HEK293 (cell line): ENCODE measurements at regions not wholly inside any gene's neighbourhood (a gene's known extent, or its start where the extent isn't known, plus 50 kb on each side); places are given as distances from the start of the nearest gene placed in this dataset.
A peak's percentile ranks its signal among the peaks of the same experiment; 100 is the strongest.

ENCODE experiments used
- CTCF ChIA-PET: fragments of 350-600 bp; formaldehyde crosslinking; extraction: SDS; loops from one replicate; lab custom pipeline; 2021; ENCODE audit warnings: antibody characterized with exemption; lab: Yijun Ruan, JAX
- POLR2A ChIA-PET: fragments of 300-600 bp; formaldehyde crosslinking; extraction: SDS; loops from one replicate; lab custom pipeline; 2020; ENCODE audit warnings: antibody characterized with exemption, inconsistent platforms; lab: Yijun Ruan, JAX
- H3K27ac ChIP-seq: fragments of 200-500 bp; sonication (Bioruptor generic); 2 replicates; pipeline ENCODE4 v1.5.1; 2014; ENCODE audit warnings: low read depth, low read length, control low read depth, inconsistent platforms; ENCODE audit errors: extremely low read depth
- H3K36me3 ChIP-seq, 2 experiments: fragments of 200-500 bp in 1 of 2; sonication (Bioruptor generic) in 1 of 2; 1 replicate in 1 of 2; 2 replicates in 1 of 2; pipeline ENCODE4 v1.5.1; 2014 to 2017; ENCODE audit warnings: inconsistent platforms in 2 of 2, low read length in 2 of 2; ENCODE audit not compliant: control insufficient read depth in 2 of 2, insufficient read depth in 1 of 2
- H3K4me1 ChIP-seq: fragments of 200-500 bp; sonication (Bioruptor generic); 2 replicates; pipeline ENCODE4 v1.5.1; 2014; ENCODE audit warnings: mild to moderate bottlenecking, low read length, inconsistent platforms; ENCODE audit not compliant: control insufficient read depth, insufficient read depth
- H3K4me3 ChIP-seq: 2 replicates; pipeline ENCODE4 v1.5.1; 2011; ENCODE audit warnings: low read depth, mild to moderate bottlenecking, control low read depth, low read length, moderate library complexity
- H3K9me3 ChIP-seq: fragments of 200-500 bp; sonication (Bioruptor generic); 2 replicates; pipeline ENCODE4 v1.5.1; 2014; ENCODE audit warnings: low read depth, low read length, inconsistent platforms; ENCODE audit not compliant: control insufficient read depth, insufficient read depth
- ATF2 ChIP-seq: fragments of 450-650 bp; formaldehyde crosslinking; IDR thresholded peaks from 2 replicates; pipeline ENCODE4 v1.5.1; 2016; ENCODE audit warnings: missing biosample characterization, missing genetic modification characterization, low read depth
- GLIS1 ChIP-seq: fragments of 450-650 bp; formaldehyde crosslinking; IDR thresholded peaks from 2 replicates; pipeline ENCODE4 v1.5.1; 2016; ENCODE audit warnings: missing biosample characterization, missing genetic modification characterization
- REPIN1 ChIP-seq: fragments of 450-650 bp; formaldehyde crosslinking; IDR thresholded peaks from 2 replicates; pipeline ENCODE4 v1.5.1; 2017; ENCODE audit warnings: missing biosample characterization, missing genetic modification characterization, low read depth
- YY1 ChIP-seq: fragments of 450-650 bp; formaldehyde crosslinking; IDR thresholded peaks from 2 replicates; pipeline ENCODE4 v1.5.1; 2018; ENCODE audit warnings: missing biosample characterization, missing genetic modification characterization
- ZBTB20 ChIP-seq: fragments of 450-650 bp; formaldehyde crosslinking; IDR thresholded peaks from 2 replicates; pipeline ENCODE4 v1.5.1; 2016; ENCODE audit warnings: missing biosample characterization, missing genetic modification characterization
- ZIC2 ChIP-seq: fragments of 450-650 bp; formaldehyde crosslinking; IDR thresholded peaks from 2 replicates; pipeline ENCODE4 v1.5.1; 2016; ENCODE audit warnings: missing biosample characterization, missing genetic modification characterization
- ZNF157 ChIP-seq: fragments of 450-650 bp; formaldehyde crosslinking; IDR thresholded peaks from 2 replicates; pipeline ENCODE4 v1.5.1; 2016; ENCODE audit warnings: missing biosample characterization, missing genetic modification characterization
- ZNF16 ChIP-seq: fragments of 450-650 bp; formaldehyde crosslinking; IDR thresholded peaks from 2 replicates; pipeline ENCODE4 v1.5.1; 2016; ENCODE audit warnings: low read depth, missing biosample characterization, missing genetic modification characterization
- ZNF335 ChIP-seq: fragments of 450-650 bp; formaldehyde crosslinking; conservative IDR thresholded peaks from 2 replicates; pipeline ENCODE4 v1.5.1; 2016; ENCODE audit warnings: missing biosample characterization, missing genetic modification characterization
- ZNF37A ChIP-seq: fragments of 450-650 bp; IDR thresholded peaks from 2 replicates; pipeline ENCODE4 v1.5.1; 2018; ENCODE audit warnings: missing biosample characterization, missing genetic modification characterization
- ZNF394 ChIP-seq: fragments of 450-650 bp; formaldehyde crosslinking; IDR thresholded peaks from 2 replicates; pipeline ENCODE4 v1.5.1; 2016; ENCODE audit warnings: missing biosample characterization, missing genetic modification characterization, mild to moderate bottlenecking, moderate library complexity, borderline replicate concordance
- ZNF529 ChIP-seq: fragments of 450-650 bp; formaldehyde crosslinking; IDR thresholded peaks from 2 replicates; pipeline ENCODE4 v1.5.1; 2017; ENCODE audit warnings: missing genetic modification characterization, missing biosample characterization; ENCODE audit not compliant: insufficient replicate concordance
- ZNF571 ChIP-seq: fragments of 450-650 bp; formaldehyde crosslinking; IDR thresholded peaks from 2 replicates; pipeline ENCODE4 v1.5.0; 2017; ENCODE audit warnings: missing biosample characterization, missing genetic modification characterization
- ZNF623 ChIP-seq: fragments of 450-650 bp; formaldehyde crosslinking; IDR thresholded peaks from 2 replicates; pipeline ENCODE4 v1.5.1; 2016; ENCODE audit warnings: missing biosample characterization, missing genetic modification characterization
- ZNF660 ChIP-seq: fragments of 450-650 bp; IDR thresholded peaks from 2 replicates; pipeline ENCODE4 v1.5.1; 2018; ENCODE audit warnings: missing biosample characterization, mild to moderate bottlenecking, missing genetic modification characterization
- ZNF664 ChIP-seq: fragments of 450-650 bp; formaldehyde crosslinking; IDR thresholded peaks from 2 replicates; pipeline ENCODE4 v1.5.1; 2016; ENCODE audit warnings: missing biosample characterization, missing genetic modification characterization
- ZNF701 ChIP-seq: fragments of 450-650 bp; formaldehyde crosslinking; IDR thresholded peaks from 2 replicates; pipeline ENCODE4 v1.5.1; 2016; ENCODE audit warnings: missing biosample characterization, missing genetic modification characterization
- ZNF76 ChIP-seq: fragments of 450-650 bp; formaldehyde crosslinking; IDR thresholded peaks from 2 replicates; pipeline ENCODE4; 2016; ENCODE audit warnings: low read depth, missing biosample characterization, missing genetic modification characterization, borderline replicate concordance
- ZNF776 ChIP-seq: fragments of 450-650 bp; formaldehyde crosslinking; IDR thresholded peaks from 2 replicates; pipeline ENCODE4 v1.5.0; 2017; ENCODE audit warnings: missing biosample characterization, missing genetic modification characterization, borderline replicate concordance
- ZNF777 ChIP-seq: fragments of 450-650 bp; formaldehyde crosslinking; IDR thresholded peaks from 2 replicates; pipeline ENCODE4 v1.5.1; 2017; ENCODE audit warnings: missing biosample characterization, missing genetic modification characterization, borderline replicate concordance
- ZNF791 ChIP-seq: fragments of 450-650 bp; formaldehyde crosslinking; IDR thresholded peaks from 2 replicates; pipeline ENCODE4 v1.5.1; 2016; ENCODE audit warnings: missing biosample characterization, missing genetic modification characterization
- TF ChIP-seq, protein P1 (sequence below): fragments of 450-650 bp; formaldehyde crosslinking; IDR thresholded peaks from 2 replicates; pipeline ENCODE4 v1.5.1; 2016; ENCODE audit warnings: missing biosample characterization, missing genetic modification characterization
- TF ChIP-seq, protein P2 (sequence below): IDR thresholded peaks from 2 replicates; pipeline ENCODE4 v1.6.1; 2011; ENCODE audit warnings: mild to moderate bottlenecking, low read depth, low read length, borderline replicate concordance
- TF ChIP-seq, protein P3 (sequence below): fragments of 450-650 bp; formaldehyde crosslinking; IDR thresholded peaks from 2 replicates; pipeline ENCODE4 v1.5.1; 2016; ENCODE audit warnings: missing biosample characterization, missing genetic modification characterization
- TF ChIP-seq, protein P4 (sequence below): fragments of 450-650 bp; formaldehyde crosslinking; IDR thresholded peaks from 2 replicates; pipeline ENCODE4; 2016; ENCODE audit warnings: missing biosample characterization, missing genetic modification characterization

DNA sequence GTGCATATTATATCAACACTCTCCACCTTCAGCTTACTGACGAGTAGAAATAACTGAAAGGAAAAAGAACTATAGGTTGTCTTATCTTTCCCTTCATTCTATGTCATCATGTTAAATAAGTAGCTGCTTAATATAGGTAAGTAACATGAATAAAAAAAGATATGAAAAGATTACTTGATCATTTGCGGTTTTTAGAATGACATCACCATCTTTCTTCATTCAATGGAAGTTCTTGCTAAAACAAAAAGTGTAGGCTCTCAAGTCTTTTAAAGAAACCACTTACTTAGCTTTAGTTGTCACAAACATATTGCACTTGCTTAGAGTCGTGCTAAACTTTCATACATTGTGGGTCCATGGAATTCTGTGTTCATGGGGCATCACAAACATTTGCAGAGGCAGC is 331.1 kb upstream of the DEPDC1 start:
- Histone ChIP-seq H3K4me3 (no peak overlapping the region), H3K36me3 (no peaks in the 10 kb centered on the region), H3K9me3 (no peaks in the 10 kb centered on the region; the same call in 1 of the 2 replicates), H3K27ac (no peak overlapping the region), H3K4me1 (no peaks in the 10 kb centered on the region)
- ChIA-PET CTCF (interaction anchor here (0.6 kb wide), 1 partner anchor 121 kb away, joined by 3 read pairs; no protein-coding TSS in a partner anchor), POLR2A (no interaction called here)
- TF ChIP-seq, protein P1, sequence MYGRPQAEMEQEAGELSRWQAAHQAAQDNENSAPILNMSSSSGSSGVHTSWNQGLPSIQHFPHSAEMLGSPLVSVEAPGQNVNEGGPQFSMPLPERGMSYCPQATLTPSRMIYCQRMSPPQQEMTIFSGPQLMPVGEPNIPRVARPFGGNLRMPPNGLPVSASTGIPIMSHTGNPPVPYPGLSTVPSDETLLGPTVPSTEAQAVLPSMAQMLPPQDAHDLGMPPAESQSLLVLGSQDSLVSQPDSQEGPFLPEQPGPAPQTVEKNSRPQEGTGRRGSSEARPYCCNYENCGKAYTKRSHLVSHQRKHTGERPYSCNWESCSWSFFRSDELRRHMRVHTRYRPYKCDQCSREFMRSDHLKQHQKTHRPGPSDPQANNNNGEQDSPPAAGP (tag by site-specific recombination): no peak
- TF ChIP-seq ZNF157 (no peak), ZNF660 (tag by site-specific recombination) (no peak), ZNF16 (no peak), ATF2 (tag by site-specific recombination) (peak; percentile 56; the same call in 1 of the 2 replicates)

- Histone ChIP-seq H3K9me3 (no peaks in the 10 kb centered on the region; the same call in 1 of the 2 replicates), H3K36me3 (no peaks in the 10 kb centered on the region), H3K4me1 (no peaks in the 10 kb centered on the region), H3K27ac (no peak overlapping the region), H3K4me3 (no peak overlapping the region)
- CTCF ChIA-PET: no interaction called here
- POLR2A ChIA-PET: no interaction called here
- no peak for TF ChIP-seq ZNF701 (tag by site-specific recombination)
- no peak for TF ChIP-seq ZNF623
- TF ChIP-seq ZNF37A (tag by site-specific recombination): no peak
- TF ChIP-seq, protein P2, sequence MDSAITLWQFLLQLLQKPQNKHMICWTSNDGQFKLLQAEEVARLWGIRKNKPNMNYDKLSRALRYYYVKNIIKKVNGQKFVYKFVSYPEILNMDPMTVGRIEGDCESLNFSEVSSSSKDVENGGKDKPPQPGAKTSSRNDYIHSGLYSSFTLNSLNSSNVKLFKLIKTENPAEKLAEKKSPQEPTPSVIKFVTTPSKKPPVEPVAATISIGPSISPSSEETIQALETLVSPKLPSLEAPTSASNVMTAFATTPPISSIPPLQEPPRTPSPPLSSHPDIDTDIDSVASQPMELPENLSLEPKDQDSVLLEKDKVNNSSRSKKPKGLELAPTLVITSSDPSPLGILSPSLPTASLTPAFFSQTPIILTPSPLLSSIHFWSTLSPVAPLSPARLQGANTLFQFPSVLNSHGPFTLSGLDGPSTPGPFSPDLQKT: no peak
- TF ChIP-seq ZIC2 (tag by site-specific recombination): no peak
- TF ChIP-seq ZNF776 (tag by site-specific recombination): no peak
- TF ChIP-seq, protein P3, sequence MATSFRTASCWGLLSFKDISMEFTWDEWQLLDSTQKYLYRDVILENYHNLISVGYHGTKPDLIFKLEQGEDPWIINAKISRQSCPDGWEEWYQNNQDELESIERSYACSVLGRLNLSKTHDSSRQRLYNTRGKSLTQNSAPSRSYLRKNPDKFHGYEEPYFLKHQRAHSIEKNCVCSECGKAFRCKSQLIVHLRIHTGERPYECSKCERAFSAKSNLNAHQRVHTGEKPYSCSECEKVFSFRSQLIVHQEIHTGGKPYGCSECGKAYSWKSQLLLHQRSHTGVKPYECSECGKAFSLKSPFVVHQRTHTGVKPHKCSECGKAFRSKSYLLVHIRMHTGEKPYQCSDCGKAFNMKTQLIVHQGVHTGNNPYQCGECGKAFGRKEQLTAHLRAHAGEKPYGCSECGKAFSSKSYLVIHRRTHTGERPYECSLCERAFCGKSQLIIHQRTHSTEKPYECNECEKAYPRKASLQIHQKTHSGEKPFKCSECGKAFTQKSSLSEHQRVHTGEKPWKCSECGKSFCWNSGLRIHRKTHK: no peak
These were observed 334.4 kb upstream of the DEPDC1 start for GRCh38 chr1:68831281-68831680.

DNA sequence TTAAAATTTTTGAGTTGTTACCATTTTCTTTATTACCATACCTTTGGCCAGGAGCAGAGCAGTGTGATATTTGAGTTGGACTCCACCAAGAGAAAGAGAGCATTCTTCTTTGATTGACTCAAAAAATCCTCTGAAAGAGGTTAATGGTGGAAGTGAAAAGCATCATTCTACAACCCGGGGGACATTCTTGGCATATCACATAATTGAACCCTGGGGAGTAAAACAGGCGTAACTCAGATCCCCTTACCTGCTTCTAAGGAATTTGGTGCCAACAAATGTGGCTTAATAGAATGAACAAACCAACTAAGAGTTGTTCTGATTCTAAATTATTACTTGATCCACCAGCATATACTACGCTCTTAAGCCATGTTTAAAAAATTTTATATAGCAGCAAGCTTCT is 351.1 kb upstream of the DEPDC1 start:
- no peaks in the 10 kb centered on the region for H3K4me1 ChIP-seq
- no peaks in the 10 kb centered on the region for H3K36me3 ChIP-seq
- no peak overlapping the region for H3K4me3 ChIP-seq
- H3K9me3 ChIP-seq: no peaks in the 10 kb centered on the region
- H3K27ac ChIP-seq: no peak overlapping the region
- TF ChIP-seq ZNF157 (no peak), ZNF791 (no peak), ZNF76 (no peak), ZNF529 (tag by site-specific recombination) (no peak), ZBTB20 (tag by site-specific recombination) (no peak), ZNF394 (tag by site-specific recombination) (no peak), GLIS1 (no peak), ZNF335 (tag by site-specific recombination) (no peak), YY1 (tag by site-specific recombination) (no peak), ZNF777 (no peak), ZNF664 (no peak), ZNF571 (no peak), REPIN1 (tag by site-specific recombination) (no peak)
- TF ChIP-seq, protein P4, sequence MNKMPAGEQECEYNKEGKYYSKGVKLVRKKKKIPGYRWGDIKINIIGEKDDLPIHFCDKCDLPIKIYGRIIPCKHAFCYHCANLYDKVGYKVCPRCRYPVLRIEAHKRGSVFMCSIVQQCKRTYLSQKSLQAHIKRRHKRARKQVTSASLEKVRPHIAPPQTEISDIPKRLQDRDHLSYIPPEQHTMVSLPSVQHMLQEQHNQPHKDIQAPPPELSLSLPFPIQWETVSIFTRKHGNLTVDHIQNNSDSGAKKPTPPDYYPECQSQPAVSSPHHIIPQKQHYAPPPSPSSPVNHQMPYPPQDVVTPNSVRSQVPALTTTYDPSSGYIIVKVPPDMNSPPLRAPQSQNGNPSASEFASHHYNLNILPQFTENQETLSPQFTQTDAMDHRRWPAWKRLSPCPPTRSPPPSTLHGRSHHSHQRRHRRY (tag by site-specific recombination): no peak
- ChIA-PET POLR2A (no interaction called here), CTCF (no interaction called here)
